ENCODE measurements at regions not wholly inside any gene's neighbourhood (a gene's known extent, or its start where the extent isn't known, plus 50 kb on each side); places are given as distances from the start of the nearest gene placed in this dataset.

DNA sequence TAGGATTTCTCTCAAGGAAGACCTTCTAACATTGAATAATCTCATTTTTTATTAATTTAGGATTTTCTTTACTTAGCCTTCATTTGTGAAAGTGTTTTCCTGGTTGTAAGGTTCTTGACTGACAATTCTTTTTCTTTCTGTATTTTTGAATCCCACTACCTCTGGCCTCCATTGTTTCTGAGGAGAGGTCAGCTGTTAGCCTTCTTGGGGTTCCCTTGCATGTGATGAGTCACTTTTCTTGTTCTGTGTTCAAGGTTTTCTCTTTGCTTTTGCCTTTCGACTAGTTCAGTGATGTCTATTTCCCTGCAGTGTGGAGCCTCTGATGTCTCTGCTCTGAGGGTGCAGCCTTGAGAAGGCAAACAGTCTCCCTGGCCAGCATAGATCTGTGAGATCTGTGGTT lies 304.1 kb upstream of the ZNF32 start:
- no peak overlapping the region for H2AK5ac ChIP-seq (ENCODE audit: low read depth, low read length)
- H2BK120ac ChIP-seq (ENCODE audit: low read depth, low read length) = no peak overlapping the region
- H3K9ac ChIP-seq (ENCODE audit: low read depth, low read length, poor library complexity) = no peak overlapping the region
- H3K4me1 ChIP-seq (ENCODE audit: control insufficient read depth in 2 of 2, insufficient read depth in 1 of 2, low read depth in 1 of 2, low read length in 2 of 2) = no peaks in the 10 kb centered on the region
- H4K91ac ChIP-seq (ENCODE audit: low read depth, low read length, poor library complexity) = no peak overlapping the region
- no peak overlapping the region for H3K27ac ChIP-seq (replicated peaks; ENCODE audit: low read length)
- no peak overlapping the region for H3K4me3 ChIP-seq (ENCODE audit: low read length in 2 of 2)
- no CpG with 5 or more reads among the region's 1 CpG for WGBS, 2 donors (ENCODE audit: extremely low coverage in 2 of 2, insufficient read length in 2 of 2, insufficient replicate concordance in 1 of 2)
- DNase-seq (ENCODE audit: low spot score) = no peak
- no peak overlapping the region for H2BK5ac ChIP-seq (ENCODE audit: low read length)
- H3K4ac ChIP-seq (ENCODE audit: low read length) = no peak overlapping the region
- H3K9me3 ChIP-seq (replicated peaks in 1 of 2; ENCODE audit: control insufficient read depth in 2 of 2, insufficient read depth in 1 of 2, low read depth in 1 of 2, low read length in 2 of 2) = peaks cover 0 to 3% of the 10 kb centered on the region in 2 donors
- no peak overlapping the region for H2AFZ ChIP-seq (ENCODE audit: low read length)
- no peak overlapping the region for H2BK15ac ChIP-seq (ENCODE audit: low read length)
- H2BK12ac ChIP-seq (ENCODE audit: low read length) = no peak overlapping the region
- H3K4me2 ChIP-seq (ENCODE audit: insufficient read depth, low read length, poor library complexity, severe bottlenecking) = no peak overlapping the region
- no peaks in the 10 kb centered on the region for H3K36me3 ChIP-seq (replicated peaks in 1 of 2; ENCODE audit: control insufficient read depth in 2 of 2, insufficient read depth in 2 of 2, low read length in 2 of 2)
- H3K14ac ChIP-seq (ENCODE audit: low read length) = no peak overlapping the region
- no peak overlapping the region for H4K8ac ChIP-seq (ENCODE audit: low read depth, low read length)
- H3K27me3 ChIP-seq (ENCODE audit: control insufficient read depth in 3 of 3, insufficient read depth in 3 of 3, low read depth in 1 of 3, low read length in 3 of 3) = no peaks in the 10 kb centered on the region
- H3K18ac ChIP-seq (ENCODE audit: low read length) = no peak overlapping the region
- no peaks in the 10 kb centered on the region for H3K79me1 ChIP-seq (ENCODE audit: low read depth, low read length)
- no peak overlapping the region for H3K23ac ChIP-seq (ENCODE audit: low read depth, low read length, poor library complexity)

DNA sequence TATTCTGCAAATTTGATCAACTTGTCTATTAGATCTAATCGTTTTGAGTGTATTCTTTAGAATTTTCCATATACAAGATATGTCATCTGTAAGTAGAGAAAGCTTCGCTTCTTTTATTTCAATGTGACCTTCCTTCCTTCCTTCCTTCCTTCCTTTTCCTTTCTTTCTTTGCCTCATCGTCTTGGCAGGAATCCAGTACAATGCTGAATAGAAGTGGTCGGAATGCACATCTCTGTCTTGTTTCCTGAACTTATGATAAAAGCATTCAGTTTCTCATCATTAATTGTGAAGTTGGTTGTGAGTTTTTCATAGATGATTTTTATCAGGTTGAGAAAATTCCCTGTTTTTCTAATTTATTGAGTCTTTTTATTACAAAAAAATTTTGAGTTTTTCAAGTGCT lies 300.7 kb upstream of the ZNF32 start:
- no peak overlapping the region for H3K14ac ChIP-seq (ENCODE audit: low read length)
- H3K4me2 ChIP-seq (ENCODE audit: insufficient read depth, low read length, poor library complexity, severe bottlenecking) = no peak overlapping the region
- H3K4ac ChIP-seq (ENCODE audit: low read length) = no peak overlapping the region
- H2AFZ ChIP-seq (ENCODE audit: low read length) = no peak overlapping the region
- H3K23ac ChIP-seq (ENCODE audit: low read depth, low read length, poor library complexity) = no peak overlapping the region
- H3K18ac ChIP-seq (ENCODE audit: low read length) = no peak overlapping the region
- H2BK120ac ChIP-seq (ENCODE audit: low read depth, low read length) = no peak overlapping the region
- no peak overlapping the region for H3K4me3 ChIP-seq (ENCODE audit: low read length in 2 of 2)
- no peaks in the 10 kb centered on the region for H3K36me3 ChIP-seq (replicated peaks in 1 of 2; ENCODE audit: control insufficient read depth in 2 of 2, insufficient read depth in 2 of 2, low read length in 2 of 2)
- no peak for DNase-seq (ENCODE audit: low spot score)
- WGBS, 2 donors (ENCODE audit: extremely low coverage in 2 of 2, insufficient read length in 2 of 2, insufficient replicate concordance in 1 of 2) = no CpG with 5 or more reads among the region's 4 CpGs
- peaks cover 0 to 3% of the 10 kb centered on the region in 2 donors for H3K9me3 ChIP-seq (replicated peaks in 1 of 2; ENCODE audit: control insufficient read depth in 2 of 2, insufficient read depth in 1 of 2, low read depth in 1 of 2, low read length in 2 of 2)
- no peak overlapping the region for H3K27ac ChIP-seq (replicated peaks; ENCODE audit: low read length)
- no peaks in the 10 kb centered on the region for H3K4me1 ChIP-seq (ENCODE audit: control insufficient read depth in 2 of 2, insufficient read depth in 1 of 2, low read depth in 1 of 2, low read length in 2 of 2)
- no peaks in the 10 kb centered on the region for H3K27me3 ChIP-seq (ENCODE audit: control insufficient read depth in 3 of 3, insufficient read depth in 3 of 3, low read depth in 1 of 3, low read length in 3 of 3)
- H3K79me1 ChIP-seq (ENCODE audit: low read depth, low read length) = no peaks in the 10 kb centered on the region
- H2AK5ac ChIP-seq (ENCODE audit: low read depth, low read length) = no peak overlapping the region
- no peak overlapping the region for H2BK15ac ChIP-seq (ENCODE audit: low read length)
- H2BK12ac ChIP-seq (ENCODE audit: low read length) = no peak overlapping the region
- no peak overlapping the region for H4K8ac ChIP-seq (ENCODE audit: low read depth, low read length)
- no peak overlapping the region for H4K91ac ChIP-seq (ENCODE audit: low read depth, low read length, poor library complexity)
- H2BK5ac ChIP-seq (ENCODE audit: low read length) = no peak overlapping the region
- no peak overlapping the region for H3K9ac ChIP-seq (ENCODE audit: low read depth, low read length, poor library complexity)

DNA sequence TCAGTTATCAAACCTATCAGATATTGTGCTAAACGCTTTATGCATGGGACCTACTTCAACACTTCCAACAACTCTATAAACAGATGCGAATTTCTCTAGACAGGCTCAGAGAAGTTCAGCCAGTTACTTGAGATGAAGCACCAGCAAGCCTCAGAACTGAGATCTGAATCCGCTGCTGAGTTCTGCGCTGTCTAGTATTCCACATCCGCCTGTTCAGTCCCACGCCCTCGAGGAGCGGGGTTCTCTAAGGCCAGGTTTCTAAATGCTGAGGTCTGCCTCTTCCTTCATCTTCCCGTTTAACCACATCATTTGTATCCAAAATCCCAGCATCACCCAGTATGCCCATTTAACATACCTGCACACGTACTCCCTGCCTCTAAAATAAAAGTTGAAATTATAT lies 297.8 kb upstream of the ZNF32 start:
- H3K27me3 ChIP-seq (ENCODE audit: control insufficient read depth in 3 of 3, insufficient read depth in 3 of 3, low read depth in 1 of 3, low read length in 3 of 3) = no peaks in the 10 kb centered on the region
- H3K4me3 ChIP-seq (ENCODE audit: low read length in 2 of 2) = no peak overlapping the region
- H2BK120ac ChIP-seq (ENCODE audit: low read depth, low read length) = no peak overlapping the region
- H2AK5ac ChIP-seq (ENCODE audit: low read depth, low read length) = no peak overlapping the region
- no peak overlapping the region for H3K4me2 ChIP-seq (ENCODE audit: insufficient read depth, low read length, poor library complexity, severe bottlenecking)
- no peak overlapping the region for H4K8ac ChIP-seq (ENCODE audit: low read depth, low read length)
- H3K36me3 ChIP-seq (replicated peaks in 1 of 2; ENCODE audit: control insufficient read depth in 2 of 2, insufficient read depth in 2 of 2, low read length in 2 of 2) = no peaks in the 10 kb centered on the region
- no peak overlapping the region for H3K14ac ChIP-seq (ENCODE audit: low read length)
- H3K18ac ChIP-seq (ENCODE audit: low read length) = no peak overlapping the region
- no peaks in the 10 kb centered on the region for H3K9me3 ChIP-seq (replicated peaks in 1 of 2; ENCODE audit: control insufficient read depth in 2 of 2, insufficient read depth in 1 of 2, low read depth in 1 of 2, low read length in 2 of 2)
- H2BK15ac ChIP-seq (ENCODE audit: low read length) = no peak overlapping the region
- no peak overlapping the region for H3K4ac ChIP-seq (ENCODE audit: low read length)
- no peak overlapping the region for H3K27ac ChIP-seq (replicated peaks; ENCODE audit: low read length)
- no peaks in the 10 kb centered on the region for H3K79me1 ChIP-seq (ENCODE audit: low read depth, low read length)
- no peak overlapping the region for H3K23ac ChIP-seq (ENCODE audit: low read depth, low read length, poor library complexity)
- no peak overlapping the region for H4K91ac ChIP-seq (ENCODE audit: low read depth, low read length, poor library complexity)
- WGBS, 2 donors (ENCODE audit: extremely low coverage in 2 of 2, insufficient read length in 2 of 2, insufficient replicate concordance in 1 of 2) = no CpG with 5 or more reads among the region's 10 CpGs
- peaks cover 0 to 4% of the 10 kb centered on the region in 2 donors for H3K4me1 ChIP-seq (ENCODE audit: control insufficient read depth in 2 of 2, insufficient read depth in 1 of 2, low read depth in 1 of 2, low read length in 2 of 2)
- H3K9ac ChIP-seq (ENCODE audit: low read depth, low read length, poor library complexity) = no peak overlapping the region
- no peak for DNase-seq (ENCODE audit: low spot score)
- H2AFZ ChIP-seq (ENCODE audit: low read length) = no peak overlapping the region
- H2BK5ac ChIP-seq (ENCODE audit: low read length) = no peak overlapping the region
- H2BK12ac ChIP-seq (ENCODE audit: low read length) = no peak overlapping the region

DNA sequence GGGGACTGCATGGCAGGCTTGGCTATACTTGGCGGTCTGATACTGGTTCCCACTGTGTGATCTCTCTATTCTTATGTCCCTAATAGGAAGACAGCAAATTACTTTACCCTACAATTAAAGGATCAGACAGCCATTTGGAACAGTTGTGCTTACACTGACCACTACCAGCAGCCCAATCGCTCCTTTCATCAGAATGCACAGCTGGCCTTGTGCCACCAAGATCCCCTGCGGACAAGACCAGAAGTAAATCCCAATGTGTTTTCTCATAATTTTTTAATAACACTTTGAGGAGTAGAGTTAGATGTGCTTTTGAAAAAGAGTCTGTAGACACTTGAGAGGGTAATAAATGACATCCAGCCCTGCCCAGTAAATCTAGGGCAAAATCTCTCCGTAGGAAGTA lies 297.2 kb upstream of the ZNF32 start:
- WGBS, 2 donors (ENCODE audit: extremely low coverage in 2 of 2, insufficient read length in 2 of 2, insufficient replicate concordance in 1 of 2) = no CpG with 5 or more reads among the region's 4 CpGs
- no peak overlapping the region for H3K14ac ChIP-seq (ENCODE audit: low read length)
- H3K4ac ChIP-seq (ENCODE audit: low read length) = no peak overlapping the region
- H4K8ac ChIP-seq (ENCODE audit: low read depth, low read length) = no peak overlapping the region
- H3K23ac ChIP-seq (ENCODE audit: low read depth, low read length, poor library complexity) = no peak overlapping the region
- H2BK15ac ChIP-seq (ENCODE audit: low read length) = no peak overlapping the region
- no peaks in the 10 kb centered on the region for H3K79me1 ChIP-seq (ENCODE audit: low read depth, low read length)
- no peak overlapping the region for H4K91ac ChIP-seq (ENCODE audit: low read depth, low read length, poor library complexity)
- no peak overlapping the region for H3K18ac ChIP-seq (ENCODE audit: low read length)
- no peak overlapping the region for H2BK5ac ChIP-seq (ENCODE audit: low read length)
- no peak overlapping the region for H3K9ac ChIP-seq (ENCODE audit: low read depth, low read length, poor library complexity)
- H3K27ac ChIP-seq (replicated peaks; ENCODE audit: low read length) = no peak overlapping the region
- no peaks in the 10 kb centered on the region for H3K36me3 ChIP-seq (replicated peaks in 1 of 2; ENCODE audit: control insufficient read depth in 2 of 2, insufficient read depth in 2 of 2, low read length in 2 of 2)
- H3K4me1 ChIP-seq (ENCODE audit: control insufficient read depth in 2 of 2, insufficient read depth in 1 of 2, low read depth in 1 of 2, low read length in 2 of 2) = peaks cover 0 to 4% of the 10 kb centered on the region in 2 donors
- no peaks in the 10 kb centered on the region for H3K9me3 ChIP-seq (replicated peaks in 1 of 2; ENCODE audit: control insufficient read depth in 2 of 2, insufficient read depth in 1 of 2, low read depth in 1 of 2, low read length in 2 of 2)
- no peak overlapping the region for H3K4me3 ChIP-seq (ENCODE audit: low read length in 2 of 2)
- H3K27me3 ChIP-seq (ENCODE audit: control insufficient read depth in 3 of 3, insufficient read depth in 3 of 3, low read depth in 1 of 3, low read length in 3 of 3) = no peaks in the 10 kb centered on the region
- no peak overlapping the region for H2AFZ ChIP-seq (ENCODE audit: low read length)
- DNase-seq (ENCODE audit: low spot score) = no peak
- no peak overlapping the region for H2AK5ac ChIP-seq (ENCODE audit: low read depth, low read length)
- H3K4me2 ChIP-seq (ENCODE audit: insufficient read depth, low read length, poor library complexity, severe bottlenecking) = no peak overlapping the region
- no peak overlapping the region for H2BK120ac ChIP-seq (ENCODE audit: low read depth, low read length)
- H2BK12ac ChIP-seq (ENCODE audit: low read length) = no peak overlapping the region
